Stimulated activated CD4-positive, alpha-beta T cell treated with anti-CD3 and anti-CD28 coated beads, Interleukin-4, amount 100 ng/mL, for 48 hours (primary cell): ENCODE measurements at regions not wholly inside any gene's neighbourhood (a gene's known extent, or its start where the extent isn't known, plus 50 kb on each side); places are given as distances from the start of the nearest gene placed in this dataset.

Source experiments
- DNase-seq, 2 donors: peaks; one replicate each; pipeline ENCODE4 v3.0.0-alpha.2; 2020; ENCODE audit warnings: low read depth in 2 of 2

DNA sequence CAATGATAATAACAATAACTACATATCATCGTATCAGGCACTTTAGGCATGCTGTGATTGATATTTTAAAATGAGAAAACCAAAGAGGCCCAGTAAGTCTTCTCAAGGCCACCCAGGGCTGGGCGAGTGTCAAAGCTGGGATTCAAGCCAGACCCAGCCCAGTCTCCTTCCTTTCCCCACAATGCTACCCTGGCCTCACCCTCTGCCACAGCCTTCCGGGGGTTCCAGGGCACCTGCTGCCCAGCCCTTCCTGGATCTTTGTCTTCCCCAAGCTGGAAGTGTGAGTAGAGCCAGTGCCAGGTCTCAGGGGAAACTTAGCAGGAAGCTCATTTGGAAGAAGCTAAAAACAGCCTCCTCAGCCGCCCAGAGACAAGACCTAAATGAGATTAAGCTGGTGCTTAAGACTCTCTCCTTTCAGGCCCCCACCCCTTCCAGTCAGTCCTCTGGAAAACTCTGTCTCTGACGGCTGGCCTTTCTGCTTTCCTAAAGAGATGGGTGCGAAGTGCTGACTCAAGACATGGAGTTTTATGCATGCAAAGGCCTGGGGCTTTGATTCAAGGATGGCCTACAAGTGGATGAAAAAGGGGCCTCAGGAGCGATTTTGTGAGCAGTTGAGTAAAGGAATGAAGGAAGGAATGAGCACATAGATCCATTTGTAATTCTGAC lies 184.2 kb downstream of the KCNA5 start:
- DNase-seq, result no peak

DNA sequence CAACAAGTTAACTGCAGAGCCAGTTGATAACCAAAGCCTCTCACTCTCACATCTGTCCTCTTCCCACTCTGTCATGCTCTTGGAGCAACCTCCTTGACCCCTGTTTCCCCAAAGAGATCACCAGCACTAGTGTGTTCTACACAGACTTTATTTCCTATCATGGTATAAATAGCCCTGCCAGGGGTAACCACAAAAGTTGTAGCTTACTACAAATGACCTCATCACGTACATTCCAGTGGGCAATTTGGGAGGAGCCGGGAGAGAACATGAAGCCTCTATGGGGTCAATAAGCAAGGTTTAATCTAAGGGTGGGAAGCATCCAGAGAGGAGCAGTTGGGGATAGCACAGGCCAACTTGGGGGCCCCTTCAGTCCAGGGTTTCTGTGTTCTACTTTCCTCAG lies 186.5 kb downstream of the KCNA5 start:
- DNase-seq, result no peak

DNA sequence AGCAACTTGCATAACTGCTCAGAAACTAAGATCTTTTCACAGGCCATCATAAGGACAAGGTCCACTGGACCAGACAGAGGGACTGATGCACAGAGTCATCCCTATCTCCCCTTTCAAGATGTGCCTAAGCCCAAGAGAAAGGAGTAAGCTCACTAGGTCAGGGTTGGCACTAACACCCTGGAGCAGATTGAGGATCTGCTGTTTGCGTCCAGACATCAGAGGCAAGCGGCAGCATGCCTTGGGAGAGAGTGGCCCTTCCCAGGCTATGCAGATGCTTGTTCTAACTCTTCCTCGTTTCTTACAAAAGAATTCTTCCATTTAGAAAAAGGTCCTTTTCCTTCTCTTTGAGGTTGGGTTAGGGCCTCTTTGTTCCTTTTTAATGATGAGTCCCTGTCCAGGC lies 187.2 kb downstream of the KCNA5 start:
- DNase-seq, result no peak

DNA sequence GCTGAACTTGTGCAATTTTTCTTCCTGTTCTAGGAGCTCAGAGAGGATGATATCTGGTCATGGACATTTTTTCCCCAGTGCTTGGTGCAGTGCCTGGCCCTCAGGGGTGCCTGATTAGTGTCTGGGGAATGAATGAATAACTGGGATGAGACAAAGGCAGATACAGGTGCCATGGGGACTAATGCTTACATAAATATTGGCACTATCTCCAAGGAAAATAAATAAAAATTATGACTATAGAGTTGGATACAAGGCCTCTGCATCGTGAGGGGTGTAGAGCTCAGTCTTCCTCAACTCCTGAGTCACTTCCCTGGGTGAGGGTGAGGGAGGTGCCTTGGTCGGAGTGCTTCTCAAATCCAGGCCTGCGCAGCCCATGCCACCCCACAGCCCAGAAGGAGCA lies 188.6 kb downstream of the KCNA5 start:
- DNase-seq, result no peak

DNA sequence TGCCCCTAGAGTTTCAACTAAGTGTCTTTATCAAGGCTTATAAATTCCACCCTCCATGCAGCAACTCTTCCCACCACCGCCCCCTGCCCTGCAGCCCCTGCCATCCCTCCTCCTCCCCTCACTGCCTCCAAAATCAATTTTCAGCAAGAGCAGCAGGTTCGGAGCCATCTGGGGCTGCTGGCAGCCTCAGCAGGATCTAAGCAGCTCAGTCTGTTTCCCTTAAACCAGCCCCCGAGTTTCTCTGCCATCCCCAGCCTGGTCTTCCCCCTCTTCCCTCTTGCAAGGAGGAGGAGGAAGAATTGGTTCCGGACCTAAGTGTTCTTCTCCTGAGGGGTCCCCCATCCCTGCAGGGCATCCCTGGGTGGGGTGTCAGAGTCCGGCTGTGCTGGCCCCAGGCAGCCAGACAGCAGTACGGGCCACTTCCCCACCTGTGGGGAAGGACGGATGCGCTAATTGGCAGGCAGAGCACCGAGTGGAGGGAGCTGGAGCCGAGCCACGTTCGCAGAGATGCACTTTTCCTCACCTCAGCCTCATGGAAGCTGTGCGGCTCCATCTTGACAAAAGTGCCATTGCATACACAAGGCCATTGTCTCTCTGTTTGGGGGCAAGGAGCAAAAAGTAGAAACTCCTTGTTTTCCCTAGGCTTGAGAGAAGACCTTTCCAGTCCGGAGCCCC lies 189.3 kb downstream of the KCNA5 start:
- no peak for DNase-seq

DNA sequence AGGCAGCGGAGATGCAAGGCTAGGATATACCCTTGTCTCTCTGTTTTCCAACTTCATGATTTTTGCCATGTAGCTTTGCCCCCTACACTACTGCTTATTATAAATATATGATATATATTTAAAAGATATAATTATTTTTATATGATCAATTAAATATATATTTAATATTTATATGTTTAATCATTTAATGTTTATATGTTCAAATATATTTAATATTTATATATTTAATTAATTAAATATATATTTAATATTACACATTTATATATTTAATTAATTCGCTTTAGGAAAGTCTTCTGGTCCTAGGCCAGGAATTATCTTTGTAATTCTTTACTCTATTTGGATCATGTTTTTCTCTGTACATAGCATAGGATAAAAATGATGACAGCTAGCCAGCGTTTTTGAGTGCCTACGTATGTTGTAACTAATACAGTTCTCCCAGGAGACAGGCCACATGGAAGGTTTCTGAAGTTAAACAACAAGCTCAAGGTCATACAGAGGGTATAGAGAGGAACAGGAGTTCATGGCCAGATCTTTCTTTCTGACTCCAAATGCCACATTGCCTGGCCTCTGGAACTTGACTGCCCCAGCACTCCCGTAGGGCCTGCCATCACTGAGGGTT lies 192.5 kb downstream of the KCNA5 start:
- DNase-seq, result no peak

DNA sequence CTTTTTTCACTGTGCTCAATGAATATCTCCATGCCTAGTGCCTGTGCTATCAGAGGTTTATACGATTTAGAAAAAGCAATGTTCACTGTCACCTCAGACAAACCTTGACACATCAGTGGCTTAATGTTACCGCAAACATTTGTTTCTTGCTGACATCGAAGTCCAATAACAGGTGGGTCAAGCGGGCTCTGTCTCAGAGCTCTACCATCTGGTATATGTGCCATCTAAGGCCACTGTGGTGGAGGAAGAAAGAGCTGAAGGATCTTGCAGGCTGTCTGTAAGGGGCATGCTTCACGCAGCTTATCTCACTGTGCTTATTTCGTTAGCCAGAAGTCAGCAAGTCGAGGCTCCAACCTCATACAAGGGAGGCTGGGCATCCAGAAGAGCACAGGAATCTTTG lies 189.5 kb upstream of the NTF3 start:
- no peak for DNase-seq

DNA sequence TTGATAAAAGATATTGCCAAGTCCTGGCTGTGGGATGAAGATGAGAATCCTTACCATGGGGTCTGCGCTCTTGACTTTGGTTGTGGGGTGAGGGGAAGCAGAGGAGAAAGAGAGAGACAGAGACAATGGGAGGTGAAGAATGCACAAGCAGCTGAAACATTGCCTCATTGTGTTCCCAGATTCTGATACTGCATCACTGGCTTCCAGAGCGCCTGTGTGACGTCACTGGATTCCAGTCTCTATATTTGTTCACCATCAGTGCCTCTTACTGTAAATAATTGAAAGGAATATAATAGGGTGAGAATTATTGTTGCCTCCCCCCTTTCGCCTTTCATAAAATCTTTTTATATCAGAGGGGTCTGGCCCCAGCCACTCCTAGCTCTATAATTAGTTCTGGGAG lies 188.9 kb upstream of the NTF3 start:
- DNase-seq, result no peak

DNA sequence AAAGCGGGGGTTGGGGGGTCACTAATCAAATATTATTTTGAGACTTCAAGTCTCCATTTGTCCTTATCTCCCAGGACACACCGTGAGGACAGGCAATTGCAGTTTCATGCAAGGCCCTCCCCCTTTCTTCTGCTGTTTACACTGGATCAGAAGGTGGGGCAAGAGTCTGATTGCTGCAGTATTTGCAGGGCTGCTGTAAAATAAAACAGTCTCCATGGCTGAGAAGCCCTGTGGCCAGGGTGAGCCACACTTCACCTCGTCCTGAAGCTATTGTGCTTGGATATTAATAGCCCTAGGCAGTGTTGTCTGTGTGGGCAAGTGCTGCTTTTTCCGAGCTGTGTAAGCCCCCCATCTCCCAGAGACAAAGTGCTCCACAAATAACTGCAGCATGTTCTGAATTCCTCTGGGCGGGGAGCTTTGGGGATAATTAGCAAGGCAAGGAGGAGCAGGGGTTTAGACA lies 187.4 kb upstream of the NTF3 start:
- no peak for DNase-seq

DNA sequence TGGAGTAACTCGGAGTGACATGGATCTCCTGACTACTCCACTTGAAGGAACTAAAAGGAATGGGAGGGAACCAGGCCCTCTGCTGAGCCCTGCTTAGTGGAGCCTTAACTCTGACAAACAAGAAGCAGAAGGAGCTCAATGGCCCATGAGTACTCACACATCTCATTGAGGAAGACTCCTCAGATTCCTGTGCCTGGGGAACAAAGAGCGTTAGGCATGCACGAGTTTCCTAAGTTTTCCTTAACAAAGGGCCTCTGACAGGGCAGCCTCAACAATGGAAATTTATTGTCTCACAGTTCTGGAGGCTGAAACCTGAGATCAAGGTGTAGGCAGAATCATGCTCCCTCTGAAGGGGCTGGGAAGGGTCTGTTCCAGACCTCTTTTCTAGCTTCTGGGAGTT lies 185.7 kb upstream of the NTF3 start:
- DNase-seq, result no peak

DNA sequence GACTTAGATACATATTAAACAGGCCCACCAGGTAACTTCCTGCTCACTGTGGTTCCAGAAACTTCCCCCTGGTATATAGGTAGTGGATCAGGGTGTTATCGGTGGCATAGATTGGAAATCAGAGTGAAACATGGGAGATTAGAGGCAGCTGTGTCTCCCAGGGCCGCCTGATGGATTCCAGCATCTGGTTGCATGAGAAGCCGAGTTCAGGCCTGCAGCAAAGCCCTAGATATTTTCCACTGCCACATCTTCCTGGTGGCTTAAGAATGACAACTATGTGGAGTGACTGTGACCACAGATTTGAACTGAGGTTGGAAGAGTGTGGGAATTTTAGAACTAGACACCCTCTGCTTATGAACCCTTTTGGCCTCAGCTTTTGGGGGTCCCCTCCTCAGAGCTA lies 184.8 kb upstream of the NTF3 start:
- DNase-seq, result no peak

DNA sequence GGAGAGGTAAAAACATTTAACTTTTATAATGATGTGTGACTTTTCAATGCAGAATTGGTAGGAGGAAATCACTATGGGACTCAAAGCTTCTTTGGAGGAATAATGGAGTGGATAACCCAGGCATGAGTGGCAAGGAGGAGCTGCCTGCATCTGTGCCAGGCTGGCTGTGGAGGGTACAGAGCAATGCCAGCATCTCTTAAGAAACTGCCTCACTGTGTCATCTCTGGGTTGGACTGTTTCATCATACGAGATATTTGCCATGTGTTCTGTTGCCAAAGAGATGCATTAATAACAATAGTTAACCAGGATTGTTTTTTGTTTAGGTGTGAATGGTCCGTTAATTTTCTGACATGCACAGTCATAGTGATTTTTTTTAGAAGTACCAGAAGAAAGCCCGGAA lies 183.7 kb upstream of the NTF3 start:
- no peak for DNase-seq

DNA sequence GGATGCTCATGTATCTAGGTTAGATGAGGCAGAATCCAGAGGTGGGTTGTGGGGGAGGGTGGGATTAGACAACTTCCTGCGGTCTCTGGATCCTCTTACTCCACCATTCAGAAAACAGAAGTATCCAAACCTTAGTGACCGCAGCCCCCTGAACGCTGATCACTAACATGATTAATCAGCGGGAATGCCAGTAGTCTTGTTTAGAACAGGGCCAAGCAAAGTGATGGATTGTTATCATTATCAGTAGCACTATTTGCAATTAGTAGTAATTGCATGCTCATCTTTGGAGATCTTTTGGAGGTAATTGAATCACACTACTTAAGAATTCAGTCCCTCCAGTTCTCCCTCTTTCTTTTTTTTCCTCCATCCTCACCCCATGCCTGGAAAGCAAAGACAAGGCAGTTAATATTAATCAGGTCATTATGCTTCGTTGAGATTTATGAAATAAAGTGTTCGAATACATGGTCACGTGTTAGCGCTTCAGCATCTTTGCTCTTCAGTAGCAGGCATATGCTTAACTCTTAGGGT lies 182.8 kb upstream of the NTF3 start:
- no peak for DNase-seq

DNA sequence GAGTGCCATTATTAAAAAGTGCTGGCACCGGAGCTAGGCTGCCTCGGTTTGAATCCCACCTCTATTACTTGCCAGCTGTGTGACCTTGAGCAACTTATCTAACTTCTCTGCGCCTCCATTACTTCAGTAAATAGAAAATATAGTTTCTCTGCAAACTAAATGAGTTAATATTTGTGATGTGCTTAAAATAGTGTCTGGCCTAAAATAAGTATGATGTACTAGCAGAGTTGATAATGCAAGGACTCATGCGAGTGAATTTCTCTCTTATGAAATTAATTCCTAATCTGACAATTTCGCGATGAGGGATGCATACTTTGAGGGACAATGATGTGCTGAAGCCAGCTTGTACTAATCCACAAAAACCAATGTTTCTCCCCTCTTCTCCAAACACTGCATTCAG lies 180.8 kb upstream of the NTF3 start:
- no peak for DNase-seq

DNA sequence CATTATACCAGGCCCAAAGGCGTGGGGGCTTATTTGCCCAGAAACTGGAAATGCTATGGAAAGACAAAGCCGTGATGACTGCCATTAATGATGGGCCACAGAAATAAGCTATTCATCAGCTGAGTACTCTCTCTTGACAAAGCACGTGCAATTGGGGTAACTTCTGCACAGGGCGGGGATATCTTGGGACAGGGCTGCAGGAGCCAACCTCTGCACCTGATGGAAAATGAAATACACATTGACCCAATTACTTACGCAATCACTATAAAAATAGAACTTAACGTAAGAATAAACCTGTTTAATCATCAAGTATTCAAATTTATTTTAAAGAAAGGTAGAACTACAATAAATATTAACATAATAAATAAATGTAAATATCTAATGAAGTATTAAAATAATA lies 180.1 kb upstream of the NTF3 start:
- no peak for DNase-seq

DNA sequence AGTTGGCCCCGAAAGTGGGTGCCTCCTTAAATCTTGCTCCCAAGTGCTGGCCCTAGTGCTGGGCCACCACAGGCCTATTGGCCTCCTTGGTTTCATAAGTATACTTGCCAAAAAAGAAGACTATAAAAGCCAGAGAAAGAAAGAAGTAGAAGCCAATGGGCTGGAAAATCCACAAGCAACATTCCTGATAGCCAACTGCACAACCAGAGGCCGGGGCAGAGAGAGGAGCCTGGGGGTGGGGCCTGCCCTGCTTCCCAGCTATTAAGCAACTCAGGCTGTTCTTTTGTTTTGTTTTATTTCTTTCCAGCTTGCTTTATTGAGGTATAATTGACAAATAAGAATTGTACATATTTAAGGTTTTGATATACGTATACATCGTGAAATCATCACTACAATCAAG lies 177.2 kb upstream of the NTF3 start:
- DNase-seq, result no peak

DNA sequence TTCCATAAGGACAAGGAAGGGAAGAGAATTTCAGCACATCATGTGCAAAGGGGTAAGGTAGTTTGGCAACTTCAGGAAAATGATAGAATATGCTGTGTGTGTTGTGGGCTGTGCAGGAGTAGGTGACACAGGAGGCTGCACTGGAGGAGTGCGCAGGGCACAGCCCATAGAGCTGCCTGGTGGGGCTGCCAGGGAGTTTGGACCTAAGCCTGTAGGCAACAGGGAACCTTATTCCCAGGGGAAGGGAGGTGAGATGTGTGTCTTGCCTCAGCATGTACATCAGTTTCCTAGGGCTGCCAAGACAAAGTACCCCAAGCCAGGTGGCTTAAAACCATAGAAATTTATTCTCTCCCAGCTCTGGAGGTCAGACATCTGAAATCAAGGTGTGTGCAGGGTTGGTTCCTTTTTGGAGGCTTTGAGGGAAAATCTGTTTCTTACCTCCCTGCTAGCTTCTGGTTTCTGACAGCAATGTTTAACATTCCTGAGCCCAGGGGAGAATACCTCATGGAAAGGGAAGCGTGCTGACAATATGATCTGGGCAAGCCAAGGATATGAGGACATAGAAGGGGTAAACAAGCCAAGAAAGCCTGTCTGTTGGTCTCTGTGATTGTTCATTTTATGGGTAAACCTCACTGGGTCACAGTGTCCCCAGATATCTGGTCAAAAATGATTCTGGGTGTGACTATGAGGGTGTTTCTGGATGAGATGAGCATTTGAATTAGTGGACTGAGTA lies 174.0 kb upstream of the NTF3 start:
- no peak for DNase-seq

DNA sequence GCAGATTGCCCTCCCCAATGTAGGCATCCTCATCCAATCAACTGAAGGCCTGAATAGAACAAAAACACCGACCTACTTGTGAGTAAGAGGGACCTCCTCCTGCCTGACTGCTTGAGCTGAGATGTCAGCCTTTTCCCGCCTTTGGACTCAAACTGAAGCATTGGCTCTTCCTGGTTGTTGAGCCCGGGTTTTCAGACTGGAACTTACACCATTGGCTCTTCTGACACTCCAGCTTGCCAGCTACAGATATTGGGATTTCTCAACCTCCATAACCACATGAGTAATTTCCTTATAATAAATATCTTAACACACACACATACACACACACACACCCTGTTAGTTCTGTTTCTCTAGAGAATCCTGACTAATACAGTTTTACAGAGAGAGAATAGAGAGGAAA lies 173.4 kb upstream of the NTF3 start:
- no peak for DNase-seq

DNA sequence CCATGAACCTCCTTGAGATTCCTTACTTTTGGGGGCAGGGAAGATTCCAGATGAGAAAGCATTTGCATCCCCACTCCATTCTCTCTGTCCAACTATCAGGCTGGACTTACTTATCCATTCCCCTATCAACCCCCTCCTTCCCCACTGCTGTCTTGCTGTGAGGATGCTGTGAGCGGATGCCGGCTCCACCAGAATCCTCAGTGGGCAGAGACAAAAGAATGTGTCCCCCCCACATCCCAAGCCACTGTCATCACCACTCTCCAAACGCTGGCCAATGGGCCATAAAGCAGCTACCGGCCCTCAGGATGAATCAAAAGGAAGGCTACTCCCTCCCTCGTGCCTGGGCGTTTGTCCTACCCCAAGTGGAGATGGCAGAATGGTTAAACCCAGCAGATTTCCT lies 173.0 kb upstream of the NTF3 start:
- no peak for DNase-seq

DNA sequence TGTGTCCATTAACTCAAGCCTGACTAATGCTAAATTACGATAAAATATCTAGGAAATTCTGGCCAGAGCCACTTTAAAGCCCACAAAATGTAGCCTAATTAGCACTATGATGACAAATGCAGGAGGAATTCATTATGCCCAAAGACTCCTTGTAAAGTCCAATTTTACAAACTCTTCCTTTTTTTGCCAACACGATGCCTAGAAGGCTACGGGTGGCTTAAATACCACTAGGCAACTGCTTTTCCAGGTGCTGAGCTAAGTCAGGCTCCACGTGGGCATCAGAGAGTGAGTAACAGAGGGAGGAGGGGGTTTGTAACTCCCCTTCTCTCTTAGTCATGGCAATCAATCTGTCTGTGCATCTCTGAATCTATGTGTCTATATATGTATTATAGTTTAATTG lies 172.4 kb upstream of the NTF3 start:
- DNase-seq, result no peak

DNA sequence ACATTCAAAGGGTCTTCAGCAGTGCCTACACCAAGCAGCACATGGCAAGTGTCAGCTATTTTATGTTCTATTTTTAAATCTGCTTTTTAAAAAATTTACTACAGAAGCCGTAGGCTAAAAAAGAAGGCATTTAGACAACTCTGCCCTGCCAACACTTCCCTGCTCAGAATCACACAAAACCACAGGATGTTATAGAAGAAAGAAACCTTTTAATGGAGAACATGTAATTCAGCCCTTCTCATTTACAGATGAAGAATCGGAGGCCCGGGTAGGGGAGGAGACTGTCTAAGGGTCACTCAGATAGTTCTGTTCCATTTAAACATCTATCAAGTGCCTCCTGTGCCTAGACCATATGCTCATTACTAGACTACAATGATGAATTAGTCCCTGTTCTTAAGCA lies 171.8 kb upstream of the NTF3 start:
- no peak for DNase-seq

DNA sequence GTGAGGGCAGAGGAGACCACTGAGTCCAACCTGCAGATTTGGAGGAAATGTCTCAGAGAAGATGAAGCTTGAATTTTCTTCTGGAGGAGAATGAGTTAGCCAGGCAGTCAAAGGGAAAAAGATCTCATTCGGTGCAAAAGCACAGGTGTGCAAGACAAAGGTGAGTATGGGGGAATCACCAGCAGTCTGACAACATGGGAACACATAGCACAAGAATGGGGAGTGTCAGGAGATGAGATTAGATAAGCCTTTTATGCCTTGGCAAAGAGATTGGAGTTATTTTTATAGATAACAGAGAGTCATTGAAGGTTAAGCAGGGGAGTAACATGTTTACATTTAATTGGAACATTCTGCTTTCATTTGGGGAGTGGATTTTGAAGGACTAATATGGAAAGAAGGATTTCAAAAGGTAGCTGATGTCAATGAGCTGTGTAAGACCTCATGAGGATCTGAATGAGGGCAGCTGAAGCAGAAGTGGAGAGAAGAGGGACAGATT lies 171.3 kb upstream of the NTF3 start:
- DNase-seq, result no peak
